ENCODE measurements at regions not wholly inside any gene's neighbourhood (a gene's known extent, or its start where the extent isn't known, plus 50 kb on each side); places are given as distances from the start of the nearest gene placed in this dataset.
A peak's percentile ranks its signal among the peaks of the same experiment; 100 is the strongest.
"Not testable (repeated sequence)": the region's sequence is repeated elsewhere in the genome, so short reads cannot be mapped to it uniquely, and the experiment has no call there.

DNA sequence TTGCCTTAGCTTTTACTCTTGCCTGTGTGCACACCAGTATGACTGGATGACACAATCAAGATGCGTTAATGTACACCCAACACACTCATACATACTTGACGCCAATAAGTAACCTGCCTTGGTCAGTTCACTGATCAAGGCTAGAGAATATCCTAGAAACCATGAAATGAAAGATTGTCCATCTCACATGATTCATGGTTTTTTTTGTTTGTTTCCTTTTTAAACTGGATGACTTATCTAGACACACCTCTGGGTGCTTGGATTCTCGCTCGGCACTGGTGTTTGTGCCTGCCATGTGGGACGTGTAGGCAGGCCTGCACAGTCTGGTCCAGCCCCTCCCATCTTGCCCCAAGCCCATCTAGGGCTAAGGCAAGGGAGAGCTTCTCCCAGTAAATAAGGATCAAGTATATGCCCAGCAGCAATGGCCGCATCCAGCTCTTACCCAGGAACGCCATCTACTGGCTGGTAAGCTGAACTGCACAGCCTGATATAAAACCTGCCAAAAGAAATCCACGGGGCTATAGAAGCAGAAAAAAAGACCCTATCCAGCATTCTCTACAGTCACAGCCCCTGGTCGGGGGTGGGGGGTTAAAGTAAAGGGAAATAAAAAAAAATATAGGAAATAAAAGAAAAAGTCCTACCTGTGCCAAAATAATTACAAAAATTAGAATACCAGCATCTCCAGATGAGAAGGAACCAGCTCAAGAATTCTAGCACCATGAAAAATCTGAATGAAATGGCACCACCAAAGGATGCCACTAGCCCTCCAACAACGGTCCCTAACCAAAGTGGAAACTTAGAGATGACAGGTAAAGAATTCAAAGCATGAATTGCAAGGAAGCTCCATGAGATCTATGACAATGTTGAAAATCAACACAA is 73.3 kb downstream of the OTOR start:
- H3K36me3 Mint-ChIP-seq, result no peaks in the 10 kb centered on the region
- H3K9me3 Mint-ChIP-seq, result peaks cover 44% of the 10 kb centered on the region
- TF ChIP-seq, protein P1, sequence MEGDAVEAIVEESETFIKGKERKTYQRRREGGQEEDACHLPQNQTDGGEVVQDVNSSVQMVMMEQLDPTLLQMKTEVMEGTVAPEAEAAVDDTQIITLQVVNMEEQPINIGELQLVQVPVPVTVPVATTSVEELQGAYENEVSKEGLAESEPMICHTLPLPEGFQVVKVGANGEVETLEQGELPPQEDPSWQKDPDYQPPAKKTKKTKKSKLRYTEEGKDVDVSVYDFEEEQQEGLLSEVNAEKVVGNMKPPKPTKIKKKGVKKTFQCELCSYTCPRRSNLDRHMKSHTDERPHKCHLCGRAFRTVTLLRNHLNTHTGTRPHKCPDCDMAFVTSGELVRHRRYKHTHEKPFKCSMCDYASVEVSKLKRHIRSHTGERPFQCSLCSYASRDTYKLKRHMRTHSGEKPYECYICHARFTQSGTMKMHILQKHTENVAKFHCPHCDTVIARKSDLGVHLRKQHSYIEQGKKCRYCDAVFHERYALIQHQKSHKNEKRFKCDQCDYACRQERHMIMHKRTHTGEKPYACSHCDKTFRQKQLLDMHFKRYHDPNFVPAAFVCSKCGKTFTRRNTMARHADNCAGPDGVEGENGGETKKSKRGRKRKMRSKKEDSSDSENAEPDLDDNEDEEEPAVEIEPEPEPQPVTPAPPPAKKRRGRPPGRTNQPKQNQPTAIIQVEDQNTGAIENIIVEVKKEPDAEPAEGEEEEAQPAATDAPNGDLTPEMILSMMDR (IDR thresholded peaks at IDR 0.05; ENCODE audit: unreplicated experiment), result peak; percentile 61
- no peak overlapping the region for H3K4me3 Mint-ChIP-seq
- DNase-seq (ENCODE audit: low spot score in 2 of 2, unreplicated experiment in 2 of 2), result no peak
- no peaks in the 10 kb centered on the region for H3K4me1 Mint-ChIP-seq
- H3K27ac Mint-ChIP-seq, result no peak overlapping the region
- peaks cover 31% of the 10 kb centered on the region for H3K27me3 Mint-ChIP-seq (ENCODE audit: low read depth)

DNA sequence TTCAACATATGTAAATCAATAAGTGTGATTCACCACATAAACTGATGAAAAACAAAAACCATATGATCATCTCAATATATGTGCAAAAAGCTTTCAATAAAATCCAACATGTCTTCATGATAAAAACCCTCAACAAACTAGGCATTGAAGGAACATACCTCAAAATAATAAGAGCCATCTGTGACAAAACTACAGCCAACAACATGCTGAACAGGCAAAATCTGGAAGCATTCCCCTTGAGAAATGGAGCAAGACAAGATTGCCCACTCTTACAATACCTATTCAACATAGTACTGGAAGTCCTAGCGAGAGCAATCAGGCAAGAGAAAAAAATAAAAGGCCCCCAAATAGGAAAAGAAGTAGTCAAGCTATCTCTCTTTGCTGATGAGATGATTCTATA is 76.5 kb downstream of the OTOR start:
- no peaks in the 10 kb centered on the region for H3K36me3 Mint-ChIP-seq
- H3K27me3 Mint-ChIP-seq (ENCODE audit: low read depth), result peaks cover 8% of the 10 kb centered on the region
- TF ChIP-seq, protein P1 (IDR thresholded peaks at IDR 0.05; ENCODE audit: unreplicated experiment), result no peak
- H3K4me1 Mint-ChIP-seq, result no peaks in the 10 kb centered on the region
- no peak overlapping the region for H3K4me3 Mint-ChIP-seq
- DNase-seq (ENCODE audit: low spot score in 2 of 2, unreplicated experiment in 2 of 2), result no peak
- H3K9me3 Mint-ChIP-seq, result peaks cover 47% of the 10 kb centered on the region
- no peak overlapping the region for H3K27ac Mint-ChIP-seq

DNA sequence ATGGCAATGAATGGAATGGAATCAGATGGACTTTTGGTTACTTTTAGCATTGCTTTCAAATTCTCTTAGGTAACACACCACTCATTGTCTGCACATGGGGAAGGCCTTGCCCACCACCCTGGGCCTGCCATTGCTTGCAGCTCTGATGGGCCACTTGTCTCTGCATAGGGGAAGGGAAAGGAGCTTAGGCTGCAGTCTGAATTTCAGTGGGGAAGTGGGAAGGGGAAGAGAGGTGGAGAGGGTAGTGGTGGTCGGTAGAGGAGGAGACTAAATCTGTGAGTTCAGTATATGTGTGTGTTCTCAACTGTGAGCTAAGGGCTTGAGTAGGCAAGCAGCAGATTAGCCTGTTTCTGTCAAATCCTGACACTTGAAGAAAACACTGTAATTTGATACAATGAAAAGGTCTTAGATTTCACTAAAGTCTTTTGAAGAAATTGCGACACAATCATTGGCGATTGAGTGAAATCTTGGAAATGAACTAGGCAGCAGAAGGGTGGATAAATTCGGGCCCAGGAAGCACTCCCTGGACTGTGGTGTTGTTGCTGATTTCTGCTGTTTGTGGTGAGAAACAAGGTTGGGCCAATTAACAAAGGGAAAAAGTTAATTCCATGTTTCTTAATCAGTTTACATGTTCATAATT is 80.6 kb downstream of the OTOR start:
- DNase-seq (ENCODE audit: low spot score in 2 of 2, unreplicated experiment in 2 of 2), result no peak
- TF ChIP-seq, protein P1 (IDR thresholded peaks at IDR 0.05; ENCODE audit: unreplicated experiment), result no peak
- Mint-ChIP-seq H3K4me1 (no peaks in the 10 kb centered on the region), H3K36me3 (no peaks in the 10 kb centered on the region), H3K27me3 (ENCODE audit: low read depth) (peaks cover 11% of the 10 kb centered on the region), H3K27ac (no peak overlapping the region), H3K4me3 (no peak overlapping the region), H3K9me3 (peaks cover 32% of the 10 kb centered on the region)

- not testable (repeated sequence) for H3K9me3 Mint-ChIP-seq, H3K27ac Mint-ChIP-seq
Measured at GRCh38 chr20:16835690-16836089, 87.5 kb downstream of the OTOR start.

GRCh38 chr20:16842486-16843120 is 94.4 kb downstream of the OTOR start:
- DNase-seq (ENCODE audit: low spot score in 2 of 2, unreplicated experiment in 2 of 2), result no peak
- peaks cover 8% of the 10 kb centered on the region for H3K4me1 Mint-ChIP-seq
- TF ChIP-seq, protein P1 (IDR thresholded peaks at IDR 0.05; ENCODE audit: unreplicated experiment), result no peak
- H3K27me3 Mint-ChIP-seq (ENCODE audit: low read depth), result peaks cover 26% of the 10 kb centered on the region
- H3K36me3 Mint-ChIP-seq, result no peaks in the 10 kb centered on the region
- no peak overlapping the region for H3K27ac Mint-ChIP-seq
- no peaks in the 10 kb centered on the region for H3K9me3 Mint-ChIP-seq
- H3K4me3 Mint-ChIP-seq, result no peak overlapping the region

More at GRCh38 chr20:16835690-16836089, 87.5 kb downstream of the OTOR start:
- H3K27me3 Mint-ChIP-seq (ENCODE audit: low read depth), result peaks cover 21% of the 10 kb centered on the region
- H3K36me3 Mint-ChIP-seq; H3K4me3 Mint-ChIP-seq; H3K4me1 Mint-ChIP-seq; DNase-seq (ENCODE audit: low spot score in 2 of 2, unreplicated experiment in 2 of 2): not testable (repeated sequence)

- Mint-ChIP-seq H3K4me3 (no peak overlapping the region), H3K36me3 (no peaks in the 10 kb centered on the region), H3K27ac (no peak overlapping the region), H3K27me3 (ENCODE audit: low read depth) (peaks cover 22% of the 10 kb centered on the region), H3K4me1 (peaks cover 8% of the 10 kb centered on the region), H3K9me3 (no peaks in the 10 kb centered on the region)
- DNase-seq (ENCODE audit: low spot score in 2 of 2, unreplicated experiment in 2 of 2), result no peak
- TF ChIP-seq, protein P1 (IDR thresholded peaks at IDR 0.05; ENCODE audit: unreplicated experiment), result no peak
Measured at GRCh38 chr20:16844406-16844805, 96.2 kb downstream of the OTOR start.

Data from mesothelial cell of epicardium (in vitro differentiated cells).